MM.1S (cell line): ENCODE measurements at regions not wholly inside any gene's neighbourhood (a gene's known extent, or its start where the extent isn't known, plus 50 kb on each side); places are given as distances from the start of the nearest gene placed in this dataset.

Source experiments
- CTCF ChIP-seq: fragments of 300-600 bp; sonication (generic); IDR thresholded peaks from 2 replicates; pipeline ENCODE4 v1.5.1; 2016; ENCODE audit warnings: antibody characterized with exemption, low read length, mixed read lengths
- EZH2 ChIP-seq: fragments of 300-600 bp; sonication (generic); optimal IDR thresholded peaks from 2 replicates; pipeline ENCODE3; 2017; ENCODE audit warnings: low read depth, mild to moderate bottlenecking, antibody characterized with exemption, low read length, mixed read lengths
- EZH2phosphoT487 ChIP-seq: fragments of 300-600 bp; sonication (generic); IDR thresholded peaks from 2 replicates; pipeline ENCODE4 v1.6.1; 2018; ENCODE audit warnings: antibody characterized with exemption, low read length

DNA sequence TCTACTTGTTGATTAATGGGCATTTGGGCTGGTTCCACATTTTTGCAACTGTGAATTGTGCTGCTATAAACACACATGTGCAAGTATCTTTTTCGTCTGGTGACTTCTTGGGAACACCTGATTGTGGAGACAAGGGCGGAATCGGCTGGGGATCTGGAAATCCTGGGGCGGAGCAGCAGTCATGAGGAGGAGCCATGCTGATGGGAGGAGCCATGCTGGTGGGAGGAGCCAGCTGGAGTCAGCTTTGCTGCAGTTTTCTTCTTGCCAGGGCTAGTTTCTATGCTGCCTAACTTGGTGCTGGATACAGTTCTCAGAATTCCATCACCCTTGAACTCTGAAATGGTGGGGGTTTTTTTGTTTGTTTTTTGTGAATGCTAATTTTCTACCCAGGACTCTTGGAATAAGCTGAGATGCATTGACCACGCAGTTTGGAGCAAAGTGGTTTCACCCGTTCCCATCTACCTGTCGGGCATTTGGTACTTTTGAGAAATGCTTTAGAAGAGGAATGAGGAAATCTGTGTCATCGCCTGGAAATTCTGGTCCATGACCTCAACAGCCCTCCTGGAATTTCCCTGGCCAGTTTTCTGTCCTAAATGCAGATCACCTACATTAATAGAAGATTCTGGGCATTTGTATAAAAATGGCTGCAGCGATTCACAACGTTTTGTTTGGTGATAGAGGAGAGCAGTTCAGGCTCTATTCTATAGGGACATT, 217.4 kb upstream of the ZFHX3 start:
- no peak for TF ChIP-seq CTCF
- TF ChIP-seq EZH2 = no peak
- TF ChIP-seq EZH2phosphoT487 = no peak
